Islet of Langerhans (tissue), 1 donor: ENCODE measurements at regions not wholly inside any gene's neighbourhood (a gene's known extent, or its start where the extent isn't known, plus 50 kb on each side); places are given as distances from the start of the nearest gene placed in this dataset.
"Not testable (repeated sequence)": the region's sequence is repeated elsewhere in the genome, so short reads cannot be mapped to it uniquely, and the experiment has no call there.

ENCODE experiments used
- FAIRE-seq: peaks from one replicate; lab custom pipeline; 2011; peaks lifted over from hg19 to GRCh38; lab: Jason Lieb, UNC

DNA sequence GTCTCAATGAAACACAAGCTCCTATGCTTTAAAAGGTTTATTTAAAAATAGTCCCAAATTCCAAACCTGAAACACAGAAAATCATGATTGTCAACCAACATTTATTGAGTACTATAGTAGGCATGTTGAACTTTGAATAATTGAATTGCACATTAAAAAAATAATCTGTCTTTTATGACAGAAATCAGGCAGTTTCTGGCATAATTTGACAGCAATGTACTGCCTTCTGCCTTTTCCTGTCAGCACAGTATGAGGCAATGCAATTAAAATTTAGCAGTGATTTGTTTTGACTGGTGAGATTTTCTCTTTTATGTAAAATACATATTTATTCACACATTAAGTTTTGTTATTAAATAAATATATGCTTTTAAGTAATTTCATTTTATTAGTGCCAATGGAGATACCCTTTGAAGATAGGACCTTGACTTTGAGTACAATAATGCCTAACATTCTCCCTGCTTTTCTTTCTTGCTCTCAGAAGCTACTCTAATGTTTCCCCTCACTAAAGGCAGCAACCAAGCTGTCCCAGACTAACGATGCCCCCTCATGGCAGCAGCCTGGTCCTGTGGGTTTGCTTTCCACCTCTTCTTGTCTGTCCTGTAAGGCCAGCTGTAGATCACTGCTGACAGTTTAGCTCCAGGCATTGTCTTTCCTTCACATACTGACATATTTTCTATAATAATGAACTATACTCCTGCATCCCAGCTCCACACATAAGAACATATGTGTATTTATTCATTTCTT lies 346.7 kb downstream of the IL20RB start:
- FAIRE-seq: no peak

- FAIRE-seq: no peak
Measured at GRCh38 chr3:137324114-137324513, 366.3 kb downstream of the IL20RB start.

DNA sequence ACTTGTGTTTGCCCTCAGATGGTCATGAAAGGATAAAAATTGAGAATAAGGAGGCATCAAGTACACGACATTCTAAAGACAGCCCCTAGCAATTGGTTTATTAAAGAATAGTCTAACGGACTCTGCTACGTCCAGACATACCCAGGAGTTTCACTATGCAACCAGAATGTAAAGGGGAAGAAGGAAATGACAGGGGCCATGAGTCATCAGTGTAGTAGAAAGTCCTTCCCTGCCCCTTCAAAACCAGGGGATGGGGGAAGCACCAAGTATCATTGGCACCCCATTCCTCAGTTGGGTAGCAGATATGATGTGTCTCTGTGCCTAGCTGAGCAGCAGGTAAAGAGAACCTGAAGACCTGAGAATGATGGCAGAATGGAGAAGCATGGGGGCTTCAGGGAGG lies 367.4 kb downstream of the IL20RB start:
- no peak for FAIRE-seq

GRCh38 chr3:137325934-137326333 lies 368.2 kb downstream of the IL20RB start:
- no peak for FAIRE-seq

DNA sequence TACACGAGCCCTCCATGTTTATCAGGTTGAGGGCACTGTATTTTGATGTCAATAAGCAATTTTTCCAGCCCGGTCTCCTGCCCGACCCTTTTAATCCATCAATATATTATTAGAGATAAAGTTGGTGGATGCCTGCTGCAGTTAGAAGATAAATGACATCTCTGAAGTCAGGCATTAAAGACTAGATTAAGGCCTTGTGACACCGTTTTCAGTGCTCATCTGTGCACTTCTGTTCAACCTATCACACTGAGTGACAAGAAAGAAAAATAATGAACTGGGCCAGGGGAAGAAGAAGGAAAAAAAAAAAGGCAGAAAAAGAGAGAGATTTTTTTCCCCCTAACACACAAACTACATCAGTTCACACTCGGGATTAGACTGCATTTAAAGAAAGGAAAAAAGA lies 371.8 kb downstream of the IL20RB start:
- no peak for FAIRE-seq

DNA sequence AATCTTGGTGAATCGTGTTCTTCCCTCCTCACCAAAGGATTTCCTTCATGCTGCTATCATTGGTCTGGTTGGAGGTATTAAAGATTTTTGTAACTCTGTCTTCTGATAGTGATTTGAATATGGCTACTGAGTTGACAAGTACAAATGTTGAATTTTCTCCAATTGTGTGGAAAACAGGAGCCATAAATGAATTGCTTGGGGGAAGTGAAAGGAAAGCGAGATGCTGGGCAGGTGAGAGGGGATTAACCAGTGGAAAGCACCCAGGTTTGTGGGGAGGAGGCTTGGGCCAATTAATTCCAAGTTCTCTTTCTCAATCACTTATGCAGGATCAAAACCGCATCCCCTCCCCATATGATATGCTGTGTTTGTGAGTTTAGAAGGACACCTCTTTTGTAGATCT lies 372.5 kb downstream of the IL20RB start:
- no peak for FAIRE-seq

DNA sequence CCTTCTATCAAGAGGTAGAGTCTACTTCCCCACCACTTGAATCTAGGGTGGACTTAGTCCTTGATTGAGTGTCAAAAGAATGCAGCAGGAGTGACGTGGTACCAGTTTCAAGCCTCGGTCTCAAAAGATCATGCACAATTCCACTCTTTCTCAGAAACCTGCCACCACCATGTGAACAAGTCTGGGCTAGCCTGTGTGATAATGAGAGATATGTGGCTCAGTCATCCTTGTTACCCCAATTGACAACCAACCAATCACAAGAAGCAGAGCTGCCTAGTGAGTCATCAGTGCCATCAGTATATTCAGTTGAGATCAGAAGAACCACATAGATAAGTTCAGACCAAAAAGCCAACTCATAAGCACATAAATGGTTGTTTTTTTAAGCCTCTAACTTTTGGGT lies 374.5 kb downstream of the IL20RB start:
- FAIRE-seq: no peak

DNA sequence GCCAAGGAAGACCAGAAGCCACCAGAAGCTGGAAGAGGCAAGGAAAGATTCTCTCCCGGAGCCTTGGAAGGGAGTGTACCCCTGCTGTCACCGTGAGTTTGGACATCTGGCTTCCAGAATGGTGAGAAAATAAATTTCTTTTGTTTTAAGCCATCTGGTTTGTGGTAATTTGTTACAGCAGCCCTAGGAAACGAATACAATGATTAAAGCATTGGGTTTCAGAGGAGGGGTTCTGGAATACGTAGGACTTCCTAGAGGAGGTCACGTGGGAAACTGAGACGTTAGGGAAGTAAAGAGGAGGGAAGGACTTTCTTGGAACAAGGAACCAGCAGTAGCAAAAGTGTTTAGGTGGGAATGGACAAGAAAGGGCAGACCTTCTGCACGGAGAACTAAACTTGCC lies 377.7 kb downstream of the IL20RB start:
- FAIRE-seq: no peak

- FAIRE-seq: not testable (repeated sequence)
Measured at GRCh38 chr3:137338400-137338799, 380.6 kb downstream of the IL20RB start.

GRCh38 chr3:137343283-137343682 lies 385.5 kb downstream of the IL20RB start:
- no peak for FAIRE-seq

DNA sequence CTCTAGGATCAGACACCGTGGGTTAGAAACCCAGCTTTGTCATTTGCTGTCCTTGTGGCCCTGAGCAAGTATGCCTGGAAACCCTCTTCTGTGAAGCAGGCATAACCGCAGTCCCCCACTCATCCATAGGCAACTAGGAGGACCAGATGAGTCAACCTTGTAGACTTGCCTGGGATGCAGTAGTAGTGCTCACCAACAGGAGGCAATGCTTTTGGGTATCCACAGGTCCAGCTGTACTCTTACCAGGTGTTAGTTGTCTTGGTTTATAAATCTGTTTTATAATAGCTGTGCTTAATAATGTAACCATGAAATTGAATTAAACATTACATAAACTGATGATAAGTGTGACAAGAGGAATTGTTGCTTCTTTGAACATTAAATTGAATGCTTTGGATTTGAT lies 389.3 kb downstream of the IL20RB start:
- no peak for FAIRE-seq

GRCh38 chr3:137347817-137348368 lies 390.1 kb downstream of the IL20RB start:
- FAIRE-seq: no peak

DNA sequence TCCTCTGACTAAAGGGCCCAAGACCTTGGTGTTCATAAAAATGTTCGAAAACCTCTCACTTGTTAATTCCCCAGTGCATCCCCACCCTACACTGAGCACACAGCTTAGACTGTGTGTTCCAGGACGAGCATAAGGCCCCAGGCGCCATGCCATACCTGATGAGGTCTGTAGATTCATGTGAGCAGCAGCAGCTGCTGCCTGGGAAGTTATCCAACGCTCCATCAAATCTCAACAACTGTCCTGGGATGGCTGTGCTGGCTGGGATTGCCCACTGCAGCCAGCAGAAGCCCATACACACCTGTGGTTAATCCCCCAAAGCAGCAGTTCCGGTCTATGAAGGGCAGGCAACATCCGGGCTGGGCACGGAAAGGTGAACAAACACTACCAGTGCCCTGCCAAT lies 391.2 kb downstream of the IL20RB start:
- no peak for FAIRE-seq

- no peak for FAIRE-seq
Measured at GRCh38 chr3:137349557-137350348, 392.0 kb downstream of the IL20RB start.

- FAIRE-seq: no peak
Measured at GRCh38 chr3:137360531-137361201, 402.9 kb downstream of the IL20RB start.

- FAIRE-seq: no peak
Measured at GRCh38 chr3:137382005-137382594, 382.0 kb upstream of the SOX14 start.

GRCh38 chr3:137385922-137386321 lies 378.2 kb upstream of the SOX14 start:
- no peak for FAIRE-seq

DNA sequence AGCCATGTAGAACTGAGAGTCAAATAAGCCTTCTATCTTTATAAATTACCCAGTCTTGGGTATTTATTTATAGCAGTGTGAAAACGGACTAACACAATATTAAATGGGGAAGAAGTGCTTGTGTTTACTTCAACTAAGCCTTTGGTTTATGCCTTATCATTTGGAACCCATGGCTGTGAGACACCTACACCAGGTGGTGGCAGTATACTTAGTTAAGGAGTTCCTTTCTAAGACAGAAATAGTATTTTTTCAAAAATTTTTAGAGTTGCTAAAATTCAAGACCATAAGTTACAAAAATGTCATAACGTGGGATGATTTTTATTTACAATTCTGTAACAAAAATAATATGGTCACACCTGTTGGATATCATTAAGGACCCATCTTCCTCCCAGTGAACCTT lies 354.5 kb upstream of the SOX14 start:
- FAIRE-seq: no peak

DNA sequence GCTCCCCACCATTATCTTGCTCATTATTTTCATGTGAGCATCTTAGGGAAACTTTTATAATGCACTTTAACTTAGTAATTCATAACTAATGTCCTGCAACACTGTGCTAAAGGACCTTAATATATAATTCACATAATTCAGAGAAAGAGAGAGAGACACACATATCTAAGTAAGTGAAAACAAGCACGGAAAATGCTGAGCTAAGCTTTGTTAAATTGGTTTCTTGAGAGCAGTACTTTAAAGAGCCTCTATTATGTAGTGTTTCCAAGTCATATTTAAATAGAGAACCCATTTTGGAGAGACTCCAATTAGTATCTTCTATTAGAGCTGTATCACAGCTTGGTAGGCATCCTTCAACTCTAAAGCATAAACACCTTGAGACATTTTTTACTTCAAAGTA lies 354.1 kb upstream of the SOX14 start:
- FAIRE-seq: no peak

GRCh38 chr3:137420198-137420995 lies 343.7 kb upstream of the SOX14 start:
- no peak for FAIRE-seq

- FAIRE-seq: no peak
Measured at GRCh38 chr3:137438561-137438960, 325.6 kb upstream of the SOX14 start.

- FAIRE-seq: no peak
Measured at GRCh38 chr3:137460944-137461343, 303.2 kb upstream of the SOX14 start.
